ENCODE measurements at regions not wholly inside any gene's neighbourhood (a gene's known extent, or its start where the extent isn't known, plus 50 kb on each side); places are given as distances from the start of the nearest gene placed in this dataset.

- no peak overlapping the region for H3K4me3 Mint-ChIP-seq
- H3K27me3 Mint-ChIP-seq (ENCODE audit: insufficient read depth): no peaks in the 10 kb centered on the region; the same call in 1 of the 2 replicates
- H3K36me3 Mint-ChIP-seq (ENCODE audit: low read depth): no peaks in the 10 kb centered on the region
- no peak overlapping the region for H3K27ac Mint-ChIP-seq
- H3K4me1 Mint-ChIP-seq (ENCODE audit: low read depth): peaks cover 22% of the 10 kb centered on the region
- H3K9me3 Mint-ChIP-seq: no peaks in the 10 kb centered on the region
- DNase-seq: no peak
- no peak for TF ChIP-seq CTCF (IDR thresholded peaks at IDR 0.05)
Observed at GRCh38 chr10:4453950-4454349, 372.1 kb upstream of the AKR1E2 start.

GRCh38 chr10:4453276-4453675 is 372.7 kb upstream of the AKR1E2 start:
- H3K4me1 Mint-ChIP-seq (ENCODE audit: low read depth): peaks cover 22% of the 10 kb centered on the region
- no peaks in the 10 kb centered on the region for H3K36me3 Mint-ChIP-seq (ENCODE audit: low read depth)
- H3K4me3 Mint-ChIP-seq: no peak overlapping the region
- no peak for TF ChIP-seq CTCF (IDR thresholded peaks at IDR 0.05)
- H3K27me3 Mint-ChIP-seq (ENCODE audit: insufficient read depth): no peaks in the 10 kb centered on the region
- DNase-seq: no peak
- H3K9me3 Mint-ChIP-seq: no peaks in the 10 kb centered on the region
- H3K27ac Mint-ChIP-seq: no peak overlapping the region

GRCh38 chr10:4450981-4451908 is 374.8 kb upstream of the AKR1E2 start:
- TF ChIP-seq CTCF (IDR thresholded peaks at IDR 0.05): no peak
- Mint-ChIP-seq H3K4me3 (peak overlapping the region; percentile 65), H3K36me3 (ENCODE audit: low read depth) (peaks cover 3% of the 10 kb centered on the region; the same call in 1 of the 2 replicates), H3K4me1 (ENCODE audit: low read depth) (peaks cover 22% of the 10 kb centered on the region), H3K27ac (peak overlapping the region; percentile 65), H3K9me3 (peaks cover 3% of the 10 kb centered on the region; the same call in 1 of the 2 replicates), H3K27me3 (ENCODE audit: insufficient read depth) (peaks cover under 1% of the 10 kb centered on the region; the same call in 1 of the 2 replicates)
- peak; percentile 80 for DNase-seq

GRCh38 chr10:4450169-4450568 is 375.8 kb upstream of the AKR1E2 start:
- Mint-ChIP-seq H3K36me3 (ENCODE audit: low read depth) (peaks cover 14% of the 10 kb centered on the region), H3K4me3 (no peak overlapping the region), H3K9me3 (peaks cover 12% of the 10 kb centered on the region), H3K4me1 (ENCODE audit: low read depth) (peaks cover 22% of the 10 kb centered on the region), H3K27me3 (ENCODE audit: insufficient read depth) (peaks cover 1% of the 10 kb centered on the region; the same call in 1 of the 2 replicates), H3K27ac (no peak overlapping the region)
- DNase-seq: no peak
- no peak for TF ChIP-seq CTCF (IDR thresholded peaks at IDR 0.05)

- Mint-ChIP-seq H3K9me3 (peaks cover 25% of the 10 kb centered on the region), H3K4me1 (ENCODE audit: low read depth) (peaks cover 22% of the 10 kb centered on the region), H3K36me3 (ENCODE audit: low read depth) (peaks cover 26% of the 10 kb centered on the region), H3K27me3 (ENCODE audit: insufficient read depth) (peaks cover 1% of the 10 kb centered on the region; the same call in 1 of the 2 replicates), H3K27ac (no peak overlapping the region), H3K4me3 (no peak overlapping the region)
- no peak for DNase-seq
- TF ChIP-seq CTCF (IDR thresholded peaks at IDR 0.05): no peak
Observed at GRCh38 chr10:4448030-4448429, 378.0 kb upstream of the AKR1E2 start.

Measured in HFFc6 (cell line).